GM03348 (cell line): ENCODE measurements at regions not wholly inside any gene's neighbourhood (a gene's known extent, or its start where the extent isn't known, plus 50 kb on each side); places are given as distances from the start of the nearest gene placed in this dataset.
"Not testable (repeated sequence)": the region's sequence is repeated elsewhere in the genome, so short reads cannot be mapped to it uniquely, and the experiment has no call there.

Source experiments
- DNase-seq: peaks from one replicate; pipeline ENCODE4 v3.0.0; 2012; ENCODE audit warnings: low spot score

DNA sequence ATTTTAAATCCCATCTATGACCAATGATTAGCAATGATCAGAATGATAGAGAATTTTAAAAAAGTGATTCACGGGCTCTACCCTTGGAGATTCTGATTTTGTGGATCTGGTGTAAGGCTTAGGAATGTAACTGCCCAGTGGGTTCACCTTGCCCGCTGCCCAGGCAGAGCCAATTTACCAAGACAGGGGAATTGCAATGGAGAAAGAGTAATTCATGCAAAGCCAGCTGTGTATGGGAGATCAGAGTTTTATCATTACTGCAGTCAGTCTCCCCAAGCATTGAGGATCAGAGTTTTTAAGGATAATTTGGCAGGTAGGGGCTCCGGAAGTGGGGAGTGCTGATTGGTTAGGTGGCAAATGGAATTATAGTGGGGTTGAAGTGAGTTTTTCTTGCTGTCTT lies 480.6 kb downstream of the ATP23 start:
- no peak for DNase-seq

- DNase-seq = no peak
Observed at GRCh38 chr12:58424735-58425392, 483.5 kb downstream of the ATP23 start.

DNA sequence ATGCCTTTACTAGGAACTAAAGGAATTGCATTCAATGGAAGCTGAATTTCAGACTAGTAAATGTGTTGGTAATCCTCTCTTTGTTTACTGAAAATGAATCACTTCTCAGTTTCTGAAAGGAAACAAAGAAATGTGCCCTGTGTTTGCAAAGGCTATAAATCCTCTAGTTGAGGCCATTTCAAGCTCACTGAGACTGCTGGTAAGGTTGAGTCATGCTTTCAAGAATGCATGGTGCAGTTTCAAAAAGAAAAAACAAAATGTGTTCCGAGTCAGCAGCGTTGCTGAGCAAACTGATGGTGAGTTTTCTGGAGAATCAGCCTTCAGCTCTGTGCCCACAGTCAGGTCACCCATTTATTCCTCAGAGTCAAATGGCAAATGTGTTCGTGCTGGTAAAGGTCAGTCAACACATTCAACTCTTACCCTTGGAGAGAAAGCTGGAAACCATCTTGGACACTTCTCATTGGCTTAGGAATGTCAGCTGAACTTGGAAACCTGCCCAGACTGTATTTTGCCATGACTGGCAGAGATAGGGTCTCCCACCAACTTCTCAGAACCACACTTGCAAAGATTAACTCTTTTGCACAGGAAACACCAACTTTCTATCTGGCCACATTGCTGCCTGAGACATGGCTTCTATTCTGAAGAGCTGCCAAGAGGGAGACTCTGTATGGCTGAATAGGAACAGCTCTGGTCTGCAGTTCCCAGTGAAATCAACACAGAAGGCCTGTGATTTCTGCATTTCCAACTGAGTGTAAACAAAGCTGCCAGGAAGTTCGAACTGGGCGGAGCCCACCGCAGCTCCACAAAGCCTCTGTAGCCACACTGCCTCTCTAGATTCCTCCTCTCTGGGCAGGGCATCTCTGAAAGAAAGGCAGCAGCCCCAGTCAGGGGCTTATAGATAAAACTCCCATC lies 484.4 kb downstream of the ATP23 start:
- peak; percentile 68 for DNase-seq

DNA sequence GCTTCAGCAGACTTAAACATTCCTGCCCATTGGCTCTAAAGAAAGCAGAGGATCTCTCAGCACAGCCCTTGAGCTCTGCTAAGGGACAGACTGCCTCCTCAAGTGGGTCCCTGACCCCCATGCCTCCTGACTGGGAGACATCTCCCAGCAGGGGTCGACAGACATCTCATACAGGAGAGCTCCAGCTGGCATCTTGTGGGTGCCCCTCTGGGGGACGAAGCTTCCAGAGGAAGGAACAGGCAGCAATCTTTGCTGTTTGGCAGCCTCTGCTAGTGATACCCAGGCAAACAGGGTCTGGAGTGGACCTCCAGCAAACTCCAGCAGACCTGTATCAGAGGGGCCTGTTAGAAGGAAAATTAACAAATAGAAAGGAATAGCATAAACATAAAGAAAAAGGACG lies 485.1 kb downstream of the ATP23 start:
- DNase-seq = not testable (repeated sequence)

DNA sequence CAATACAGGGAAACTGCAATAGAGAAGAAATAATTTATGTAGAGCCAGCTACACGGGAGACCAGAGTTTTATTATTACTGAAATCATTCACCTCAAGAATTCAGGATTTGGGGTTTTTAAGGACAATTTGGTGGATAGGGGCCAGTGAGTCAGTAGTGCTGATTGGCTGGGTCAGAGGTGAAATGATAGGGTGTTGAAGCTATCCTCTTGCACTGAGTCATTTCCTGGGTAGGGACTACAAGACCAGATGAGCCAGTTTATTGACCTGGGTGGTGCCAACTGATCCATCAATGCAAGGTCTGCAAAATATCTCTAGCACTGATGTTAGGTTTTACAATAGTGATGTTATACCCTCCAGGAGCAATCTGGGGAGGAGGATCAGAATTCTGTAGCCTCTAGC lies 486.3 kb downstream of the LRIG3 start:
- no peak for DNase-seq

DNA sequence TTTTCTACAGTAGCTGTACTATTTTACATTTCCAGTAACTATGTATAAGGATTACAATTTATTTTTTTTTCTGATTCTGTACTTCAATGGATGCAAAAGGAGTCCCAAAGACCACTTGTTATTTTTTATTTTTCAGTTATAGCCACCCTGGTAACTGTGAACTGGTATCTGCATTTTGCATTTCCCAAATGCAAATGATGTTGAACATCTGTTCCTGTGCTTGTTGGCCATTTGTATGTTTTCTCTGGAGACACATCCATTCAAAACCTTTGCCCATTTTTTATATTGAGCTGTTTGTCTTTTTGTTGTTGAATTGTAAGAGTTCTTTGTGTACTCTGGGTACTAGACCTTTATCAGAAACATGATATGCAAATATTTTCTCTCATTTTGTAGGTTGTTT lies 485.6 kb downstream of the LRIG3 start:
- no peak for DNase-seq

- DNase-seq = no peak
Observed at GRCh38 chr12:58435647-58436046, 484.7 kb downstream of the LRIG3 start.

- no peak for DNase-seq
Observed at GRCh38 chr12:58441483-58441882, 478.8 kb downstream of the LRIG3 start.

GRCh38 chr12:58443273-58443980 lies 476.9 kb downstream of the LRIG3 start:
- no peak for DNase-seq

- DNase-seq = no peak
Observed at GRCh38 chr12:58443981-58444371, 476.3 kb downstream of the LRIG3 start.

- DNase-seq = no peak
Observed at GRCh38 chr12:58450868-58451482, 469.3 kb downstream of the LRIG3 start.

DNA sequence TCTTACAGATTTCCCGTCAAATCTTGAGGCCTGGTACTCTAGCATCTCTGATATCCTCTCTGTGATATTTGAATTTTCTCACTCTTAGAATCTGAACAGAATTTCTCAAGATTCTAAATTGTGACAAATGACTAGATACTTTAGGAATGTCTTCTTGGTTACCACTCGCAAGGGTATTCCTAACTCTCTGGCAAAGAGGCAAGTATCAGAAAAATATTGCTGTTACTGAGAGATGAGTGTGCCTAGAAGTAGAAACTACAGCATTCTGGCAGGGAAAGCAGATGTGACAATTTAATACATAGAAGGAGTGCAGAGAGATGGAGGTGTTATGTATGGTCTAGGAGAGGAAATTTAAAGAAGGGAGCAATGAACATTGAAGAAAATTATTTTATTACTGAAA lies 467.8 kb downstream of the LRIG3 start:
- peak; percentile 52 for DNase-seq

GRCh38 chr12:58453306-58453705 lies 467.0 kb downstream of the LRIG3 start:
- no peak for DNase-seq

GRCh38 chr12:58455136-58455535 lies 465.2 kb downstream of the LRIG3 start:
- peak; percentile 23 for DNase-seq

- DNase-seq = no peak
Observed at GRCh38 chr12:58458102-58458501, 462.2 kb downstream of the LRIG3 start.

GRCh38 chr12:58459191-58459590 lies 461.1 kb downstream of the LRIG3 start:
- DNase-seq = peak; percentile 30

GRCh38 chr12:58463051-58463450 lies 457.3 kb downstream of the LRIG3 start:
- no peak for DNase-seq

DNA sequence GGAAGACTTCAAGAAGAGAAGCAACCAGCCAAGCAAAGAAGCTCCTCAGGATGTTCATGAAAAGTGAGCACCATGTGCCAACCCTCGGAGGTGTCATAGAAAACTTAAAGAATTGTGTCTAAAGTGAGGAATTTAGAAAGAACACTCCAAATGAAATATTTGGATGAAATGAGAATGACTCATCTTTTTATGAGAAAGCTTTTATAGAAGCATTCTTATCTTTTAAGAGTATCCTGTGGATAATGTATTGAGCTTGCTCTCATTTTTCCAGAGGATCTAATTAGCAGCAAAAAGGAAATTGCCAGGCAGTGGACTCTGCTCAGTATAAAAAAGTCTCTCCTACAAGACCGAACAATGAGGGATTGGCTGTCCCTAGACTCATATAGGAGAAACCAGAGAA lies 454.9 kb downstream of the LRIG3 start:
- DNase-seq = peak; percentile 27

- DNase-seq = no peak
Observed at GRCh38 chr12:58470266-58471010, 449.9 kb downstream of the LRIG3 start.

DNA sequence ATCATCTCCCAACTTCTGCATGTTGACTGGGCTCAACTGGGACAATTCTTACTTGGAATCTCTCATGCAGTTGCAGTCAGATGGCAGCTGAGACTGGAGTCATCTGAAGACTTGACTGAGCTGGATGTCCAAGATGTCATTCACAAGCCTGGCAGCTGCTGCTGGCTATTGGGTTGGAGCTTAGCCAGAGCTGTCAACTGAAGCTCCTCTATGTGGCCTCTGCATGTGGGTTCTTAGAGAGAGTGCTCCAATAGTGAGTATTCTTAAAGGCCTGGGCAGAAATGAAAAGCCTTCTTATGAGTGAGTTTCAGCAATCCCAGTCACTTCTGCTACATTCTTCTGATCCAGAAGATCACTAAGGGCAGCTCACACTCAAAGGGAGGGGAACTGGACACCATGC lies 440.9 kb downstream of the LRIG3 start:
- DNase-seq = no peak

- DNase-seq = no peak
Observed at GRCh38 chr12:58481811-58482210, 438.5 kb downstream of the LRIG3 start.

- DNase-seq = no peak
Observed at GRCh38 chr12:58487255-58487654, 433.0 kb downstream of the LRIG3 start.
